Upper lobe of left lung (tissue), 6 donors: ENCODE measurements at regions not wholly inside any gene's neighbourhood (a gene's known extent, or its start where the extent isn't known, plus 50 kb on each side); places are given as distances from the start of the nearest gene placed in this dataset.

Experiments used
- ATAC-seq, 2 donors: fragments of 200-7000 bp; cut with Tn5 transposase; one replicate each; pipeline ENCODE4 v1.9.1; 2022; ENCODE audit warnings: mild to moderate bottlenecking in 2 of 2, moderate library complexity in 2 of 2; ENCODE audit not compliant: low FRiP score in 2 of 2
- DNase-seq, 2 donors: peaks; one replicate each; pipeline ENCODE4 v3.0.0-alpha.2; 2019 to 2020
- H3K27ac ChIP-seq, 4 donors: fragments of 200-600 bp; sonication (generic); one replicate each; pipeline ENCODE4 v1.5.1; 2016 to 2019
- H3K27me3 ChIP-seq, 4 donors: fragments of 200-600 bp; sonication (generic); one replicate each; pipeline ENCODE4 v1.5.1; 2017 to 2019
- H3K36me3 ChIP-seq, 4 donors: fragments of 200-600 bp; sonication (generic); one replicate each; pipeline ENCODE4 v1.5.1; 2016 to 2019
- H3K4me1 ChIP-seq, 4 donors: fragments of 200-600 bp; sonication (generic); one replicate each; pipeline ENCODE4 v1.5.1; 2018 to 2019
- H3K4me3 ChIP-seq, 4 donors: fragments of 200-600 bp; sonication (generic); one replicate each; pipeline ENCODE4 v1.5.1; 2017 to 2019; ENCODE audit warnings: mild to moderate bottlenecking in 2 of 4, moderate library complexity in 1 of 4
- H3K9me3 ChIP-seq, 4 donors: fragments of 200-600 bp; sonication (generic); one replicate each; pipeline ENCODE4 v1.5.1; 2018 to 2019
- EP300 ChIP-seq, 4 donors: sonication (generic); formaldehyde crosslinking; IDR thresholded peaks; one replicate each; pipeline ENCODE4 v1.5.1; 2017; ENCODE audit warnings: antibody characterized with exemption in 4 of 4, control low read depth in 2 of 4
- POLR2A ChIP-seq, 4 donors: fragments of 450-650 bp; IDR thresholded peaks; one replicate each; pipeline ENCODE4 v1.5.1; 2016 to 2017; ENCODE audit warnings: antibody characterized with exemption in 4 of 4, mild to moderate bottlenecking in 2 of 4
- POLR2AphosphoS5 ChIP-seq, 2 donors: sonication (generic); formaldehyde crosslinking; IDR thresholded peaks; one replicate each; pipeline ENCODE4 v1.5.1; 2017; ENCODE audit warnings: antibody characterized with exemption in 2 of 2
- WGBS, 2 donors: methylation state at CpG; one replicate each; pipeline ENCODE4 v1.1.5; 2017 to 2018; 5-methylcytosine and 5-hydroxymethylcytosine counted together
- TF ChIP-seq, protein P1 (sequence below), 6 experiments: fragments of 450-650 bp in 4 of 6; fragments of 200-600 bp in 2 of 6; sonication (generic) in 2 of 6; IDR thresholded peaks; one replicate each; pipeline ENCODE4 v1.5.1; 2016 to 2019; ENCODE audit warnings: antibody characterized with exemption in 6 of 6
- donor health status: DM: no; HTN: no; CAD: no; lungs with moderate emphysema.
- donor health status: DM: no; HTN: yes; CAD: no; lungs with severe emphysema.

GRCh38 chr13:33493672-33494365 lies 208.3 kb upstream of the STARD13 start:
- peak overlapping the region in 1 of 4 donors; percentile 68 for H3K27ac ChIP-seq
- H3K4me3 ChIP-seq = no peak overlapping the region
- ATAC-seq (no peak), DNase-seq (no peak)
- TF ChIP-seq, protein P1, sequence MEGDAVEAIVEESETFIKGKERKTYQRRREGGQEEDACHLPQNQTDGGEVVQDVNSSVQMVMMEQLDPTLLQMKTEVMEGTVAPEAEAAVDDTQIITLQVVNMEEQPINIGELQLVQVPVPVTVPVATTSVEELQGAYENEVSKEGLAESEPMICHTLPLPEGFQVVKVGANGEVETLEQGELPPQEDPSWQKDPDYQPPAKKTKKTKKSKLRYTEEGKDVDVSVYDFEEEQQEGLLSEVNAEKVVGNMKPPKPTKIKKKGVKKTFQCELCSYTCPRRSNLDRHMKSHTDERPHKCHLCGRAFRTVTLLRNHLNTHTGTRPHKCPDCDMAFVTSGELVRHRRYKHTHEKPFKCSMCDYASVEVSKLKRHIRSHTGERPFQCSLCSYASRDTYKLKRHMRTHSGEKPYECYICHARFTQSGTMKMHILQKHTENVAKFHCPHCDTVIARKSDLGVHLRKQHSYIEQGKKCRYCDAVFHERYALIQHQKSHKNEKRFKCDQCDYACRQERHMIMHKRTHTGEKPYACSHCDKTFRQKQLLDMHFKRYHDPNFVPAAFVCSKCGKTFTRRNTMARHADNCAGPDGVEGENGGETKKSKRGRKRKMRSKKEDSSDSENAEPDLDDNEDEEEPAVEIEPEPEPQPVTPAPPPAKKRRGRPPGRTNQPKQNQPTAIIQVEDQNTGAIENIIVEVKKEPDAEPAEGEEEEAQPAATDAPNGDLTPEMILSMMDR (IDR thresholded peaks at IDR 0.05) = no peak
- TF ChIP-seq POLR2AphosphoS5 (IDR thresholded peaks at IDR 0.05) (no peak), POLR2A (IDR thresholded peaks at IDR 0.05) (no peak), EP300 (IDR thresholded peaks at IDR 0.05) (no peak)
- WGBS, 2 donors = 86 to 92% methylated on average over 6 of the region's 6 CpGs
- peaks cover 0 to 17% (median 6%) of the 10 kb centered on the region in 4 donors for H3K4me1 ChIP-seq
- H3K27me3 ChIP-seq = no peaks in the 10 kb centered on the region
- H3K36me3 ChIP-seq = no peaks in the 10 kb centered on the region
- H3K9me3 ChIP-seq = no peaks in the 10 kb centered on the region

DNA sequence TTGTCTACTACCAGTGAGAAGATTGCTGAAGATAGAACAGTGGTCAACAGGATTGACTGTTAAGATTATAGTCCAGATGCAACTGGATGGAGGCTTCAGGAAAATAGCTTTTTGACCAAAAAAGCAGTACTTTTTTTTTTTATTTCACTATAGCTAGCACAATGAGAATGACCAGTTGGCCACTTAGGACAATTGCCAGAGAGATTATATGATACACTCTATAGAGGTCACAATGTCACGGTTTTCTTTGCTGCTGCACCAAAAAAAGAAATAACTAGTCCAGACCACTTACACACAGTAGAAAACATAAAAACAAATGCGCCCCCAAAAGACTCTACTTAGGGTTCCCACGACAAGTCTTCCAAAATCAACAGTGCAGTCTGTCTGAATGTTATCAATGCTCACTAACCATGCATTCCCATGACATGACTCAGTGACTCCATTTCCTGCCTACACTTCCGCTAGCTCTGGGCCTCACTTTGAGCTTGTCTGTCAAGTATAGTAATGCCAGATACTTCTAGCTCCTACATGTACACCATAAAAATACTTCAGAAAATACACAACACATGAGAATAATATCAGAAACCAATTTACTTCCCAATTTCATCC lies 209.1 kb upstream of the STARD13 start:
- DNase-seq = no peak
- no peak for ATAC-seq
- Histone ChIP-seq H3K4me3 (no peak overlapping the region), H3K4me1 (peaks cover 0 to 17% (median 6%) of the 10 kb centered on the region in 4 donors), H3K27me3 (no peaks in the 10 kb centered on the region), H3K27ac (peak overlapping the region in 3 of 4 donors; percentile 3 to 68 (median 58)), H3K36me3 (no peaks in the 10 kb centered on the region), H3K9me3 (no peaks in the 10 kb centered on the region)
- 50 to 54% methylated on average over 4 of the region's 4 CpGs for WGBS, 2 donors
- TF ChIP-seq POLR2AphosphoS5 (IDR thresholded peaks at IDR 0.05) = peak; percentile 27 to 68
- TF ChIP-seq, protein P1 (IDR thresholded peaks at IDR 0.05) = no peak
- peak in 2 of 4 donors; percentile 76 to 79 for TF ChIP-seq EP300 (IDR thresholded peaks at IDR 0.05)
- no peak for TF ChIP-seq POLR2A (IDR thresholded peaks at IDR 0.05)

DNA sequence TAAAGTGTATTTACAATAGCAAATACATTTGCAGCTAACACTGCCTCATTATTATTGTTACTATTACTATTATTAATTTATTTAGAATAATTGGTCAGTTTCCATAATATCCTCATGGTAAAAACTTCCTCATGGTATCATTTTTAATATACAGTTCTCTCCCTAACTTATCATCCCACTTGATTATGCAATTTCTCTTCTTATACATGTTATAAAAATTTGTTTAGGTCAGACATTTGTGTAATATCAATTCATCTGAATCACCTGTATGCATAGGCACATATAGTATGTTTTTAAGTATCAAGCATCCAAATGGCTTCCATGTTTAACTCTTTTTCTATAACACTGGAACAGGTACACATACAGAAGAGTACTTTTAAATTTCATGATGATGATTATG lies 210.8 kb upstream of the STARD13 start:
- Histone ChIP-seq H3K9me3 (no peaks in the 10 kb centered on the region), H3K4me1 (peaks cover 0 to 17% (median 4%) of the 10 kb centered on the region in 4 donors)

GRCh38 chr13:33497146-33497845 lies 211.7 kb upstream of the STARD13 start:
- Histone ChIP-seq H3K36me3 (no peaks in the 10 kb centered on the region), H3K4me1 (peaks cover 0 to 17% (median 4%) of the 10 kb centered on the region in 4 donors), H3K4me3 (no peak overlapping the region), H3K27me3 (no peaks in the 10 kb centered on the region), H3K27ac (peak overlapping the region in 3 of 4 donors; percentile 32 to 57 (median 45)), H3K9me3 (no peaks in the 10 kb centered on the region)
- ATAC-seq (no peak), DNase-seq (no peak)
- TF ChIP-seq EP300 (IDR thresholded peaks at IDR 0.05) (no peak), POLR2AphosphoS5 (IDR thresholded peaks at IDR 0.05) (no peak)
- TF ChIP-seq, protein P1 (IDR thresholded peaks at IDR 0.05) = no peak
- 69 to 79% methylated on average over 4 of the region's 4 CpGs for WGBS, 2 donors

More for the DNA sequence above, 210.8 kb upstream of the STARD13 start:
- TF ChIP-seq POLR2AphosphoS5 (IDR thresholded peaks at IDR 0.05) (no peak), EP300 (IDR thresholded peaks at IDR 0.05) (no peak), POLR2A (IDR thresholded peaks at IDR 0.05) (no peak)
- TF ChIP-seq, protein P1 (IDR thresholded peaks at IDR 0.05) = no peak
- Histone ChIP-seq H3K27me3 (no peaks in the 10 kb centered on the region), H3K27ac (no peak overlapping the region), H3K36me3 (no peaks in the 10 kb centered on the region), H3K4me3 (no peak overlapping the region)
- ATAC-seq (no peak), DNase-seq (no peak)
